ENCODE measurements at regions not wholly inside any gene's neighbourhood (a gene's known extent, or its start where the extent isn't known, plus 50 kb on each side); places are given as distances from the start of the nearest gene placed in this dataset.

GRCh38 chr11:35050541-35050995 lies 88.4 kb upstream of the CD44 start:
- TF ChIP-seq EZH2 (optimal IDR thresholded peaks at IDR 0.05; ENCODE audit: low read depth, low read length) (no peak), EZH2phosphoT487 (IDR thresholded peaks at IDR 0.05; ENCODE audit: low read length) (no peak), CTCF (IDR thresholded peaks at IDR 0.05; ENCODE audit: low read length) (no peak)
